ENCODE measurements at regions not wholly inside any gene's neighbourhood (a gene's known extent, or its start where the extent isn't known, plus 50 kb on each side); places are given as distances from the start of the nearest gene placed in this dataset.

GRCh38 chr10:28982974-28983373 lies 305.7 kb downstream of the BAMBI start:
- TF ChIP-seq CTCF (IDR thresholded peaks at IDR 0.05), result no peak
- no peak for TF ChIP-seq POLR2A (IDR thresholded peaks at IDR 0.05)

Measured in tibial nerve (tissue), 3 donors.